ENCODE measurements at regions not wholly inside any gene's neighbourhood (a gene's known extent, or its start where the extent isn't known, plus 50 kb on each side); places are given as distances from the start of the nearest gene placed in this dataset.
"Not testable (repeated sequence)": the region's sequence is repeated elsewhere in the genome, so short reads cannot be mapped to it uniquely, and the experiment has no call there.

DNA sequence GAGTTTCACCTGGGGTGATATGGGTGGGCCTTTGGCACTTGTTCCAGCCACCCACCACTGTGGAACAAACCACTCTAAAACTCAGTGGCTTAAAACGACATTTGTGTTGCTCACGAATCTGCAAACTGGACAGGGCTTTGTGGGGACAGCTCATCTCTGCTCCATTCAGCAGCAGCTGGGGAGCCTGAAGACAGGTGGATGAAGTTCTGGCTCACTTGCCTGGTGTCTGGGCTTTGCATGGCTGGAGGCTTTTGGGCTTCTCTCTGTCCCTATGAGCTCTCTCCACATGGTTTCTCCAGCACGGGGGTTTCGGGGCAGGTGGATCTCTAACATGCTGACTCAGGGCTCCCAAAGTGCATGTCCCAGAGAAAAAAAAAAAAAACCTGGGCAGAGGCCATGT, 93.0 kb upstream of the GLI2 start:
- BruUV-seq (replicated peaks), result no TSS peak
- Histone ChIP-seq H2AFZ (ENCODE audit: low read length) (no peak overlapping the region), H3F3A (ENCODE audit: low read length, unreplicated experiment) (no peaks in the 10 kb centered on the region), H3K9me2 (replicated peaks; ENCODE audit: low read length) (no peaks in the 10 kb centered on the region), H3K4me2 (ENCODE audit: low read length) (no peak overlapping the region), H3K27me3 (ENCODE audit: low read length) (no peaks in the 10 kb centered on the region), H3K4me3 (ENCODE audit: low read length) (no peak overlapping the region), H3K4me1 (ENCODE audit: insufficient read depth, low read length) (0 out of 2 replicates have a peak, but pooled peaks cover 1% of the 10 kb centered on the region), H3K27ac (ENCODE audit: low read length) (no peak overlapping the region), H3K9ac (ENCODE audit: low read length) (no peak overlapping the region), H4K20me1 (ENCODE audit: low read length) (no peaks in the 10 kb centered on the region), H3K9me3 (ENCODE audit: low read length) (no peaks in the 10 kb centered on the region), H3K36me3 (ENCODE audit: low read depth, low read length) (no peaks in the 10 kb centered on the region), H3K79me2 (ENCODE audit: low read length) (no peaks in the 10 kb centered on the region)
- no peak for DNase-seq
- intact Hi-C loops (cut with micrococcal nuclease), result no loop called here
- TF ChIP-seq, protein P1, sequence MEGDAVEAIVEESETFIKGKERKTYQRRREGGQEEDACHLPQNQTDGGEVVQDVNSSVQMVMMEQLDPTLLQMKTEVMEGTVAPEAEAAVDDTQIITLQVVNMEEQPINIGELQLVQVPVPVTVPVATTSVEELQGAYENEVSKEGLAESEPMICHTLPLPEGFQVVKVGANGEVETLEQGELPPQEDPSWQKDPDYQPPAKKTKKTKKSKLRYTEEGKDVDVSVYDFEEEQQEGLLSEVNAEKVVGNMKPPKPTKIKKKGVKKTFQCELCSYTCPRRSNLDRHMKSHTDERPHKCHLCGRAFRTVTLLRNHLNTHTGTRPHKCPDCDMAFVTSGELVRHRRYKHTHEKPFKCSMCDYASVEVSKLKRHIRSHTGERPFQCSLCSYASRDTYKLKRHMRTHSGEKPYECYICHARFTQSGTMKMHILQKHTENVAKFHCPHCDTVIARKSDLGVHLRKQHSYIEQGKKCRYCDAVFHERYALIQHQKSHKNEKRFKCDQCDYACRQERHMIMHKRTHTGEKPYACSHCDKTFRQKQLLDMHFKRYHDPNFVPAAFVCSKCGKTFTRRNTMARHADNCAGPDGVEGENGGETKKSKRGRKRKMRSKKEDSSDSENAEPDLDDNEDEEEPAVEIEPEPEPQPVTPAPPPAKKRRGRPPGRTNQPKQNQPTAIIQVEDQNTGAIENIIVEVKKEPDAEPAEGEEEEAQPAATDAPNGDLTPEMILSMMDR (conservative IDR thresholded peaks at IDR 0.05; ENCODE audit: low read depth, low read length), result no peak
- no peak for TF ChIP-seq EZH2 (IDR thresholded peaks at IDR 0.05; ENCODE audit: low read length, unreplicated experiment)
- TF ChIP-seq EZH2phosphoT487 (IDR thresholded peaks at IDR 0.05; ENCODE audit: borderline replicate concordance, low read length), result no peak
- POLR2A ChIA-PET (ENCODE audit: unreplicated experiment), result no interaction called here
- CTCF ChIA-PET, result no interaction called here
- no peak for ATAC-seq

DNA sequence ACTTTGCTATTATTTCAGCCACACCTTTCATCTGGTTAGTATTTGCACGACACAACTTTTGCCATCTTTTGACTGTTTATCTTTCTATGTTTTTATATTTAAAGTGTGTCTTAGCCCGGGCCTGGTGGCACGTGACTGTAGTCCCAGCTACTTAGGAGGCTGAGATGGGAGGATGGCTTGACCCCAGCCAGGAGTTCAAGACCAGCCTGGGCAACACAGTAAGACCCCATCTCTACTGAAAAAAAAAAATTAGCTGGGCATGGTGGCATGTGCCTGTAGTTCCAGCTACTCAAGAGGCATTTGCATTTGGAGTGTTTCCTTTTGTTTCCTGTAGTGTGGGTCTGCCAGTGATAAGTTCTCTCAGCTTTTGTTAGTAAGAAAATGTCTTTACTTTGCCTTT, 88.7 kb upstream of the GLI2 start:
- intact Hi-C loops (cut with micrococcal nuclease), result no loop called here
- Histone ChIP-seq H3K4me3 (ENCODE audit: low read length) (no peak overlapping the region), H3K79me2 (ENCODE audit: low read length) (no peaks in the 10 kb centered on the region), H3K9me2 (replicated peaks; ENCODE audit: low read length) (no peaks in the 10 kb centered on the region), H4K20me1 (ENCODE audit: low read length) (no peaks in the 10 kb centered on the region), H3K4me1 (ENCODE audit: insufficient read depth, low read length) (0 out of 2 replicates have a peak, but pooled peaks cover 3% of the 10 kb centered on the region), H3K9me3 (ENCODE audit: low read length) (peaks cover 5% of the 10 kb centered on the region), H3K9ac (ENCODE audit: low read length) (no peak overlapping the region), H2AFZ (ENCODE audit: low read length) (no peak overlapping the region), H3K27me3 (ENCODE audit: low read length) (no peaks in the 10 kb centered on the region), H3K27ac (ENCODE audit: low read length) (peak overlapping the region; percentile 15; the same call in 1 of the 2 replicates), H3K4me2 (ENCODE audit: low read length) (no peak overlapping the region), H3F3A (ENCODE audit: low read length, unreplicated experiment) (no peaks in the 10 kb centered on the region), H3K36me3 (ENCODE audit: low read depth, low read length) (no peaks in the 10 kb centered on the region)
- ChIA-PET CTCF (no interaction called here), POLR2A (ENCODE audit: unreplicated experiment) (no interaction called here)
- no peak for DNase-seq
- no TSS peak for BruUV-seq (replicated peaks)
- TF ChIP-seq, protein P1 (conservative IDR thresholded peaks at IDR 0.05; ENCODE audit: low read depth, low read length), result no peak
- ATAC-seq, result no peak

DNA sequence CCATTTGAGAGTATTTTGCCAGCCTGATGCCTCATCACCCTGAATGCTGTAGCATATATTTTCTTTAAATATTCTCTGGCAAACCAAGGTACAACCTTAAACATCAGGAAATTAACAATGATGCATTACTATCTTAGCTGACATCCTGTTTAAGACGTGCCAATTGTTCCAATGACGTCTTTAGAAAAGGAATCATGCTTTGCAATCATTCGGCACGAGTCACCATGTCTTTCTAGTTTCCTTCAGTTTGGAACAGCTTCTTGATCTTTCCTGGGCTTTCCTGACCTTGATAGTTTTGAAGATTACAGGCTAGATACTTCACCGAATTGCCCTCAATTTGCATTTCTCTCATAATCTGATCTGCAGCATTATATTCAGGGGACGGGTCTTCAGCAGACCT, 88.2 kb upstream of the GLI2 start:
- Histone ChIP-seq H3F3A (ENCODE audit: low read length, unreplicated experiment) (no peaks in the 10 kb centered on the region), H3K36me3 (ENCODE audit: low read depth, low read length) (no peaks in the 10 kb centered on the region), H3K9me3 (ENCODE audit: low read length) (peaks cover 5% of the 10 kb centered on the region), H3K9me2 (replicated peaks; ENCODE audit: low read length) (no peaks in the 10 kb centered on the region), H3K4me3 (ENCODE audit: low read length) (no peak overlapping the region), H3K4me1 (ENCODE audit: insufficient read depth, low read length) (0 out of 2 replicates have a peak, but pooled peaks cover 3% of the 10 kb centered on the region), H3K27ac (ENCODE audit: low read length) (peak overlapping the region; percentile 42), H3K79me2 (ENCODE audit: low read length) (no peaks in the 10 kb centered on the region), H4K20me1 (ENCODE audit: low read length) (no peaks in the 10 kb centered on the region), H3K4me2 (ENCODE audit: low read length) (no peak overlapping the region), H3K27me3 (ENCODE audit: low read length) (no peaks in the 10 kb centered on the region), H3K9ac (ENCODE audit: low read length) (no peak overlapping the region; the same call in 1 of the 2 replicates), H2AFZ (ENCODE audit: low read length) (no peak overlapping the region)
- TF ChIP-seq, protein P1 (conservative IDR thresholded peaks at IDR 0.05; ENCODE audit: low read depth, low read length), result no peak
- no peak for TF ChIP-seq EZH2phosphoT487 (IDR thresholded peaks at IDR 0.05; ENCODE audit: borderline replicate concordance, low read length)
- no peak for TF ChIP-seq EZH2 (IDR thresholded peaks at IDR 0.05; ENCODE audit: low read length, unreplicated experiment)
- ATAC-seq (peak; percentile 33; the same call in 1 of the 2 replicates), DNase-seq (peak; percentile 49)
- ChIA-PET CTCF (no interaction called here), POLR2A (ENCODE audit: unreplicated experiment) (no interaction called here)
- BruUV-seq (replicated peaks), result no TSS peak
- intact Hi-C loops (cut with micrococcal nuclease), result no loop called here

DNA sequence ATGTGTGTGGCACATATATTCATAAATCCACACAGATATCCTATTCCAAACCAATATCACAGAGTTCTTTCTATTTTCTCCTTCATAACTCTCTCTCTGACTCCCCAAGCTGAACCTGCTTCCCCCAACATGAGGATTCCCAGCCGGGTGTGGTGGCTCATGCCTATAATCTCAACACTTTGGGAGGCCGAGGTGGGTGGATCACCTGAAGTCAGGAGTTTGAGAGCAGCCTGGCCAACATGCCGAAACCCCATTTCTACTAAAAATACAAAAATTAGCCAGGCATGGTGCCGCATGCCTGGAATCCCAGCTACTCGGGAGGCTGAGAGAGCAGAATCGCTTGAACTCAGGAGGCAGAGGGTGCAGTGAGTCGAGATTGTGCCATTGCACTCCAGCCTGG, 86.3 kb upstream of the GLI2 start:
- H2AFZ ChIP-seq (ENCODE audit: low read length); CTCF ChIA-PET; BruUV-seq (replicated peaks); H3K27ac ChIP-seq (ENCODE audit: low read length); H3F3A ChIP-seq (ENCODE audit: low read length, unreplicated experiment); H3K27me3 ChIP-seq (ENCODE audit: low read length); H3K79me2 ChIP-seq (ENCODE audit: low read length); ATAC-seq; H3K9ac ChIP-seq (ENCODE audit: low read length); POLR2A ChIA-PET (ENCODE audit: unreplicated experiment); H3K9me2 ChIP-seq (replicated peaks; ENCODE audit: low read length); H3K9me3 ChIP-seq (ENCODE audit: low read length); H3K4me1 ChIP-seq (ENCODE audit: insufficient read depth, low read length); H3K36me3 ChIP-seq (ENCODE audit: low read depth, low read length); H3K4me2 ChIP-seq (ENCODE audit: low read length); intact Hi-C loops (cut with micrococcal nuclease); H3K4me3 ChIP-seq (ENCODE audit: low read length); H4K20me1 ChIP-seq (ENCODE audit: low read length); DNase-seq: not testable (repeated sequence)

All from PC-3 (cell line).